HCT116 (cell line): ENCODE measurements at regions not wholly inside any gene's neighbourhood (a gene's known extent, or its start where the extent isn't known, plus 50 kb on each side); places are given as distances from the start of the nearest gene placed in this dataset.
"Not testable (repeated sequence)": the region's sequence is repeated elsewhere in the genome, so short reads cannot be mapped to it uniquely, and the experiment has no call there.

ENCODE experiments used
- ATAC-seq: fragments of 200-7000 bp; cut with Tn5 transposase; 2 replicates; pipeline ENCODE4 v1.9.1; 2020; ENCODE audit warnings: mild to moderate bottlenecking, moderate library complexity
- BruUV-seq: library from RNA; stranded (reverse); fragments of 400-500 nt; replicated peaks from 2 replicates; lab custom pipeline; 2021; lab: Mats Ljungman, UMichigan
- CTCF ChIA-PET: fragments of 300-600 bp; sonication (Branson Sonifier 250); formaldehyde crosslinking; loops from one replicate; lab custom pipeline; 2021; ENCODE audit warnings: antibody characterized with exemption; lab: Charles Lee
- POLR2A ChIA-PET: fragments of 300-600, 350-600 bp; sonication (Branson Sonifier 250); formaldehyde crosslinking; loops from one replicate; lab custom pipeline; 2021; ENCODE audit warnings: antibody characterized with exemption; lab: Charles Lee
- RAD21 ChIA-PET, 2 experiments: fragments of 300-600 bp; sonication (Branson Sonifier 250); formaldehyde crosslinking; loops; one replicate each; lab custom pipeline; 2023; ENCODE audit warnings: low total read pairs in 2 of 2; ENCODE audit not compliant: uncharacterized antibody in 2 of 2, unreplicated experiment in 2 of 2, low non-redundant PET in 1 of 2; lab: Charles Lee
- DNase-seq: peaks from one replicate; pipeline ENCODE4 v3.0.0-alpha.2; 2010; ENCODE audit warnings: low read depth, low spot score
- H2AFZ ChIP-seq: fragments of 200-600 bp; shearing (Covaris generic), sonication (generic); 2 replicates; pipeline ENCODE4 v1.6.1; 2017; ENCODE audit warnings: low read depth, mixed run types, mixed read lengths, antibody characterized with exemption, low read length; ENCODE audit not compliant: poor library complexity, severe bottlenecking
- H3K27ac ChIP-seq: 2 replicates; pipeline ENCODE4 v1.5.1; 2012; ENCODE audit warnings: low read depth, low read length
- H3K27me3 ChIP-seq: fragments of 200-600 bp; sonication (generic); 2 replicates; pipeline ENCODE4 v1.6.1; 2016; ENCODE audit warnings: mixed run types, low read length, mixed read lengths; ENCODE audit not compliant: insufficient read depth
- H3K36me3 ChIP-seq, 2 experiments: fragments of 200-500 bp in 1 of 2; fragments of 200-600 bp in 1 of 2; sonication (Bioruptor generic) in 1 of 2; sonication (generic) in 1 of 2; 2 replicates each; pipeline versions ENCODE4 v1.5.1 to v1.6.1; 2014 to 2016; ENCODE audit warnings: low read length in 2 of 2, inconsistent platforms in 1 of 2, mixed read lengths in 1 of 2, mixed run types in 1 of 2; ENCODE audit not compliant: insufficient read depth in 2 of 2, control insufficient read depth in 1 of 2
- H3K4me1 ChIP-seq, 2 experiments: fragments of 200-600 bp in 1 of 2; sonication (generic) in 1 of 2; 2 replicates each; pipeline versions ENCODE4 v1.5.1 to v1.6.1; 2012 to 2017; ENCODE audit warnings: low read length in 2 of 2, inconsistent platforms in 1 of 2, mild to moderate bottlenecking in 1 of 2, mixed read lengths in 1 of 2, mixed run types in 1 of 2, moderate library complexity in 1 of 2; ENCODE audit not compliant: insufficient read depth in 2 of 2, control insufficient read depth in 1 of 2
- H3K4me2 ChIP-seq: fragments of 200-600 bp; sonication (generic); 2 replicates; pipeline ENCODE4 v1.6.1; 2017; ENCODE audit warnings: mixed run types, low read length, mixed read lengths
- H3K4me3 ChIP-seq, 2 experiments: fragments of 200-600 bp in 1 of 2; sonication (generic) in 1 of 2; replicated peaks in 1 of 2; 2 replicates each; pipeline ENCODE4 v1.5.1; 2011 to 2016; ENCODE audit warnings: low read length in 2 of 2, control low read depth in 1 of 2, low read depth in 1 of 2, mild to moderate bottlenecking in 1 of 2, mixed read lengths in 1 of 2, mixed run types in 1 of 2
- H3K79me2 ChIP-seq: fragments of 200-600 bp; sonication (generic); 2 replicates; pipeline ENCODE4 v1.6.1; 2017; ENCODE audit warnings: mild to moderate bottlenecking, mixed run types, low read length, moderate library complexity, mixed read lengths; ENCODE audit not compliant: insufficient read depth
- H3K9ac ChIP-seq: fragments of 200-600 bp; sonication (generic); 2 replicates; pipeline ENCODE4 v1.6.1; 2016; ENCODE audit warnings: low read length, mixed read lengths
- H3K9me2 ChIP-seq: fragments of 200-600 bp; sonication (generic), shearing (Covaris generic); 2 replicates; pipeline ENCODE4 v1.6.1; 2017; ENCODE audit warnings: mixed run types, mild to moderate bottlenecking, moderate library complexity; ENCODE audit not compliant: insufficient read depth
- H3K9me3 ChIP-seq, 2 experiments: fragments of 200-500 bp in 1 of 2; fragments of 200-600 bp in 1 of 2; sonication (Bioruptor generic) in 1 of 2; sonication (generic) in 1 of 2; 2 replicates each; pipeline ENCODE4 v1.6.1; 2014 to 2017; ENCODE audit warnings: low read length in 2 of 2, mixed read lengths in 2 of 2, inconsistent platforms in 1 of 2, low read depth in 1 of 2, mild to moderate bottlenecking in 1 of 2, mixed run types in 1 of 2, moderate library complexity in 1 of 2; ENCODE audit not compliant: control insufficient read depth in 1 of 2, insufficient read depth in 1 of 2
- H4K20me1 ChIP-seq: fragments of 200-600 bp; sonication (generic), shearing (Covaris generic); 2 replicates; pipeline ENCODE4 v1.6.1; 2017; ENCODE audit warnings: mixed run types, mild to moderate bottlenecking, moderate library complexity; ENCODE audit not compliant: insufficient read depth
- CBX3 ChIP-seq: IDR thresholded peaks from 2 replicates; pipeline ENCODE4 v1.6.1; 2012; ENCODE audit warnings: low read depth
- ELF1 ChIP-seq: IDR thresholded peaks from 2 replicates; pipeline ENCODE4 v1.6.1; 2012; ENCODE audit warnings: low read depth, borderline replicate concordance
- EZH2 ChIP-seq: fragments of 200-600 bp; sonication (generic); IDR thresholded peaks from 2 replicates; pipeline ENCODE4 v1.6.1; 2017; ENCODE audit warnings: antibody characterized with exemption, mixed run types
- POLR2AphosphoS5 ChIP-seq: IDR thresholded peaks from 2 replicates; pipeline ENCODE4 v1.6.1; 2011; ENCODE audit warnings: mild to moderate bottlenecking, low read depth, low read length, moderate library complexity
- SRF ChIP-seq: IDR thresholded peaks from 2 replicates; pipeline ENCODE4 v1.6.1; 2012; ENCODE audit warnings: low read depth
- YY1 ChIP-seq: IDR thresholded peaks from 2 replicates; pipeline ENCODE4 v1.6.1; 2011; ENCODE audit warnings: low read length, low read depth, moderate library complexity, mild to moderate bottlenecking; ENCODE audit not compliant: insufficient replicate concordance; ENCODE audit errors: extremely low read depth
- ZNF274 ChIP-seq: fragments of 200-500 bp; sonication (Bioruptor generic); IDR thresholded peaks from 2 replicates; pipeline ENCODE4 v1.6.1; 2014; ENCODE audit warnings: mild to moderate bottlenecking, low read depth, low read length, inconsistent platforms
- intact Hi-C: fragments of 100-400 bp; cut with micrococcal nuclease; formaldehyde crosslinking; loops from 2 replicates; pipeline ENCODE4 v1.10.0; 2022

DNA sequence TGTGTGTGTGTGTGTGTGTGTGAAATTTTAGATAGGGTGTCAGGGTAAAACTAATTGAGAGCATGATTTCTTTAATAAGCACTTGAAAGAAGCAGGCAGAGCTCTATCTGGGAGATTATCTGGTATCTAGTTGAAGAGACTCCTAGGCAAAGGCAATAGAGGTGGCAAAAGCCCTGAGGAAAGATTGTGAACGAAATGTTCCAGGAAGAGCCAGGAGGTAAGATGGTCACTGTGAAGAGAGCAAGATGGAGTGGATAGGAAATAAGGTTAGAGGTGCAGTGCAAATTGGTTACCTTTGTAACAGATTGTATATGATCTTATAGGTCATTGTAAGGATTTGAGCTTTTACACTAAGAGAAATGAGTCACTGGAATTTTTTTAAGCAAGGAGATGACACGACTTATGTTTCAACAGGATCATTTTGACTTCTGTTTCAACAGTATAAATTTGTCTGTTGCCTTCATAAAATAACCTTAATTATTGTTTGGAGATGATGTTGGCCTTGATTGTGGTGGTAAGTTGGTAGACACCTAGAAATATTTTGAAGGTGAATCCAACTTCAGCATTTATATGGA is 239.6 kb downstream of the PARP8 start:
- intact Hi-C loops = no loop called here
- H3K9me3 ChIP-seq = no peaks in the 10 kb centered on the region
- no TSS peak for BruUV-seq
- POLR2A ChIA-PET = no interaction called here
- H3K36me3 ChIP-seq = no peaks in the 10 kb centered on the region
- no peak for TF ChIP-seq POLR2AphosphoS5
- TF ChIP-seq YY1 = no peak
- no peak for TF ChIP-seq EZH2
- TF ChIP-seq ELF1 = no peak
- TF ChIP-seq SRF = no peak
- no peak for TF ChIP-seq CBX3
- TF ChIP-seq ZNF274 = no peak
- no peak overlapping the region for H3K27ac ChIP-seq
- ATAC-seq (no peak), DNase-seq (no peak)
- H3K4me2 ChIP-seq = no peak overlapping the region
- CTCF ChIA-PET = no interaction called here
- no peak overlapping the region for H3K9ac ChIP-seq
- RAD21 ChIA-PET = no interaction called here
- no peaks in the 10 kb centered on the region for H3K27me3 ChIP-seq
- no peak overlapping the region for H2AFZ ChIP-seq
- H3K4me1 ChIP-seq = no peaks in the 10 kb centered on the region
- no peaks in the 10 kb centered on the region for H4K20me1 ChIP-seq
- no peak overlapping the region for H3K4me3 ChIP-seq
- H3K79me2 ChIP-seq = no peaks in the 10 kb centered on the region
- H3K9me2 ChIP-seq = no peaks in the 10 kb centered on the region

GRCh38 chr5:50920160-50920559 is 253.7 kb downstream of the PARP8 start:
- intact Hi-C loops, ATAC-seq, CTCF ChIA-PET, H3K4me3 ChIP-seq, H4K20me1 ChIP-seq, H3K4me2 ChIP-seq, H3K4me1 ChIP-seq, RAD21 ChIA-PET, H3K27me3 ChIP-seq, H3K9ac ChIP-seq, H3K9me3 ChIP-seq, BruUV-seq, H3K36me3 ChIP-seq, H3K79me2 ChIP-seq, H3K9me2 ChIP-seq, POLR2A ChIA-PET, H3K27ac ChIP-seq, H2AFZ ChIP-seq, DNase-seq: not testable (repeated sequence)
